A549 (cell line): ENCODE measurements at regions not wholly inside any gene's neighbourhood (a gene's known extent, or its start where the extent isn't known, plus 50 kb on each side); places are given as distances from the start of the nearest gene placed in this dataset.

Experiments used
- ATAC-seq, 2 experiments: fragments of 200-7000 bp in 1 of 2; fragments of >200 bp in 1 of 2; cut with Nextera tagmentation in 1 of 2; cut with Tn5 transposase in 1 of 2; 3 replicates each; pipeline versions ENCODE4 v1.8.0 to v1.9.1; 2018 to 2020; ENCODE audit warnings: mild to moderate bottlenecking in 1 of 2, moderate library complexity in 1 of 2
- CTCF ChIA-PET: fragments of 300-600 bp; sonication (Branson Sonifier 250); formaldehyde crosslinking; extraction: SDS; loops from one replicate; lab custom pipeline; 2021; ENCODE audit warnings: antibody characterized with exemption, inconsistent platforms; lab: Yijun Ruan, JAX
- POLR2A ChIA-PET: fragments of 350-600 bp; formaldehyde crosslinking; extraction: SDS; loops from one replicate; lab custom pipeline; 2021; ENCODE audit warnings: antibody characterized with exemption, inconsistent platforms; lab: Yijun Ruan, JAX
- DNase-seq, 2 experiments: peaks; one replicate each; pipeline versions ENCODE4 v3.0.0 to v3.0.0-alpha.2; 2011 to 2016; ENCODE audit warnings: low read depth in 1 of 2, low spot score in 1 of 2
- FAIRE-seq: peaks from 2 replicates; lab custom pipeline; 2011; peaks lifted over from hg19 to GRCh38; lab: Jason Lieb, UNC
- H3K27ac ChIP-seq, 2 experiments: fragments of >200 bp; sonication (Bioruptor Twin); formaldehyde crosslinking; 3 replicates each; pipeline ENCODE4 v1.5.1; 2016 to 2017
- H3K4me1 ChIP-seq: fragments of >200 bp; sonication (Bioruptor Twin); formaldehyde crosslinking; 3 replicates; pipeline ENCODE4 v1.6.1; 2016
- H3K4me2 ChIP-seq: fragments of >200 bp; sonication (Bioruptor Twin); formaldehyde crosslinking; 3 replicates; pipeline ENCODE4 v1.6.1; 2016
- H3K4me3 ChIP-seq: fragments of >200 bp; sonication (Bioruptor Twin); formaldehyde crosslinking; 3 replicates; pipeline ENCODE4 v1.5.1; 2016
- H3K9me3 ChIP-seq: fragments of >200 bp; sonication (Bioruptor Twin); formaldehyde crosslinking; 3 replicates; pipeline ENCODE4 v1.6.1; 2016
- BCL3 ChIP-seq: fragments of >200 bp; sonication (Bioruptor Twin); formaldehyde crosslinking; IDR thresholded peaks from 3 replicates; pipeline ENCODE4 v1.6.1; 2016
- BHLHE40 ChIP-seq: IDR thresholded peaks from 2 replicates; pipeline ENCODE4 v1.6.1; 2012; ENCODE audit warnings: low read depth, low read length, inconsistent platforms
- CBX8 ChIP-seq: fragments of 200-600 bp; sonication (generic); IDR thresholded peaks from 2 replicates; pipeline ENCODE4 v1.6.1; 2016
- CEBPB ChIP-seq, 2 experiments: fragments of >200 bp in 1 of 2; sonication (Bioruptor Twin) in 1 of 2; formaldehyde crosslinking in 1 of 2; IDR thresholded peaks; 2 replicates each; pipeline ENCODE4 v1.6.1; 2012 to 2016
- CHD2 ChIP-seq: fragments of 150-350 bp; IDR thresholded peaks from 2 replicates; pipeline ENCODE4 v1.6.1; 2014; ENCODE audit warnings: low read length; ENCODE audit not compliant: partially characterized antibody
- ELK1 ChIP-seq: fragments of 150-350 bp; IDR thresholded peaks from 2 replicates; pipeline ENCODE4 v1.6.1; 2014; ENCODE audit warnings: low read depth, mild to moderate bottlenecking, low read length
- FOSL2 ChIP-seq, 2 experiments: fragments of 450-650 bp in 1 of 2; fragments of >200 bp in 1 of 2; sonication (Bioruptor Twin) in 1 of 2; formaldehyde crosslinking; IDR thresholded peaks; 2 replicates each; pipeline versions ENCODE4 v1.5.0 to v1.6.1; 2016 to 2020; ENCODE audit warnings: mild to moderate bottlenecking in 1 of 2, moderate library complexity in 1 of 2
- GATA3 ChIP-seq: IDR thresholded peaks from 2 replicates; pipeline ENCODE4 v1.6.1; 2012; ENCODE audit warnings: borderline replicate concordance
- HEYL ChIP-seq: fragments of 250-450 bp; sonication (Bioruptor Pico); IDR thresholded peaks from 2 replicates; pipeline ENCODE4 v1.8.0; 2021; ENCODE audit warnings: mild to moderate bottlenecking, moderate library complexity
- HOXA7 ChIP-seq: fragments of 250-450 bp; sonication (Bioruptor Pico); IDR thresholded peaks from 2 replicates; pipeline ENCODE4 v1.5.0; 2020; ENCODE audit warnings: mild to moderate bottlenecking, moderate library complexity
- HOXB13 ChIP-seq: fragments of 250-450 bp; sonication (Bioruptor Pico); IDR thresholded peaks from 2 replicates; pipeline ENCODE4 v1.5.0; 2020; ENCODE audit warnings: low read depth, mild to moderate bottlenecking, moderate library complexity
- HOXB5 ChIP-seq: fragments of 250-450 bp; sonication (Bioruptor Pico); IDR thresholded peaks from 2 replicates; pipeline ENCODE4 v1.5.0; 2020; ENCODE audit warnings: mild to moderate bottlenecking, moderate library complexity
- JUNB ChIP-seq: fragments of >200 bp; sonication (Bioruptor Twin); formaldehyde crosslinking; IDR thresholded peaks from 2 replicates; pipeline ENCODE4 v1.6.1; 2016
- KDM5A ChIP-seq: fragments of 200-600 bp; sonication (generic); IDR thresholded peaks from 2 replicates; pipeline ENCODE4 v1.6.1; 2016; ENCODE audit warnings: antibody characterized with exemption, mild to moderate bottlenecking
- MAZ ChIP-seq: fragments of 150-350 bp; IDR thresholded peaks from 2 replicates; pipeline ENCODE4 v1.6.1; 2014; ENCODE audit warnings: antibody characterized with exemption, low read depth, low read length, borderline replicate concordance
- MYC ChIP-seq: IDR thresholded peaks from 2 replicates; pipeline ENCODE4 v1.6.1; 2012; ENCODE audit warnings: mild to moderate bottlenecking, inconsistent platforms, low read length, improper control_type of control experiment, borderline replicate concordance
- NFE2L2 ChIP-seq: fragments of 150-350 bp; conservative IDR thresholded peaks from 2 replicates; pipeline ENCODE4 v1.6.1; 2014; ENCODE audit warnings: low read length
- POLR2AphosphoS2 ChIP-seq: conservative IDR thresholded peaks from 2 replicates; pipeline ENCODE4 v1.6.1; 2012; ENCODE audit warnings: low read length, improper control_type of control experiment, inconsistent platforms
- RARB ChIP-seq: fragments of 250-450 bp; sonication (Bioruptor Pico); IDR thresholded peaks from 2 replicates; pipeline ENCODE4 v1.8.0; 2021; ENCODE audit warnings: mild to moderate bottlenecking, moderate library complexity
- SMC3 ChIP-seq: fragments of >200 bp; sonication (Bioruptor Twin); formaldehyde crosslinking; IDR thresholded peaks from 3 replicates; pipeline ENCODE4 v1.6.1; 2018; ENCODE audit warnings: inconsistent platforms
- TFCP2L1 ChIP-seq: fragments of 250-450 bp; sonication (Bioruptor Pico); IDR thresholded peaks from 2 replicates; pipeline ENCODE4 v1.5.0; 2021; ENCODE audit warnings: mild to moderate bottlenecking
- TP53 ChIP-seq: fragments of 250-450 bp; sonication (Bioruptor Pico); IDR thresholded peaks from 2 replicates; pipeline ENCODE4 v1.5.0; 2021; ENCODE audit warnings: mild to moderate bottlenecking, moderate library complexity
- USF2 ChIP-seq: fragments of 450-650 bp; IDR thresholded peaks from 2 replicates; pipeline ENCODE4 v1.6.1; 2014; ENCODE audit warnings: antibody characterized with exemption
- WGBS: methylation state at CpG from one replicate; pipeline ENCODE4 v1.1.6; 2017; ENCODE audit errors: missing lambda C conversion rate; 5-methylcytosine and 5-hydroxymethylcytosine counted together
- TF ChIP-seq, protein P1 (sequence below): fragments of 250-450 bp; sonication (Bioruptor Pico); IDR thresholded peaks from 2 replicates; pipeline ENCODE4 v1.5.0; 2021; ENCODE audit warnings: mild to moderate bottlenecking, moderate library complexity, borderline replicate concordance
- TF ChIP-seq, protein P2 (sequence below): fragments of 200-600 bp; sonication (generic); IDR thresholded peaks from 2 replicates; pipeline ENCODE4 v1.6.1; 2016; ENCODE audit warnings: antibody characterized with exemption, mild to moderate bottlenecking, moderate library complexity

DNA sequence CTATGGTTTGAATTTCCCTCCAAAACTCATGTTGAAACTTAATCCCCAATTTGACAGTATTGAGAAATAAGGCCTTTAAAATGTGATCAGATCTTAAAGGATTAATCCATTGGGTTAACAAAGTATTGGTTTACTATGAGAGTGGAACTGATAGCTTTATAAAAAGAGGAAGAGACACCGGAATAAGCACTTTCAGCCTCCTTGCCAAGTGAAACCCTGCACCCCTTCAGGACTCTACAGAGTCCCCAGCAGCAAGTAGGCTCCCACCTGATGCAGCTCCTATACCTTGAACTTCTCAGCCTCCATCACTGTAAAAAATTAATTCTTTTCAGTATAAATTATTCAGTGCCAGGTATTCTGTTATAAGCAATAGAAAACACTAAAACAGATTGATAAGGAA lies 348.3 kb downstream of the CGGBP1 start (continued):
- TF ChIP-seq, protein P1, sequence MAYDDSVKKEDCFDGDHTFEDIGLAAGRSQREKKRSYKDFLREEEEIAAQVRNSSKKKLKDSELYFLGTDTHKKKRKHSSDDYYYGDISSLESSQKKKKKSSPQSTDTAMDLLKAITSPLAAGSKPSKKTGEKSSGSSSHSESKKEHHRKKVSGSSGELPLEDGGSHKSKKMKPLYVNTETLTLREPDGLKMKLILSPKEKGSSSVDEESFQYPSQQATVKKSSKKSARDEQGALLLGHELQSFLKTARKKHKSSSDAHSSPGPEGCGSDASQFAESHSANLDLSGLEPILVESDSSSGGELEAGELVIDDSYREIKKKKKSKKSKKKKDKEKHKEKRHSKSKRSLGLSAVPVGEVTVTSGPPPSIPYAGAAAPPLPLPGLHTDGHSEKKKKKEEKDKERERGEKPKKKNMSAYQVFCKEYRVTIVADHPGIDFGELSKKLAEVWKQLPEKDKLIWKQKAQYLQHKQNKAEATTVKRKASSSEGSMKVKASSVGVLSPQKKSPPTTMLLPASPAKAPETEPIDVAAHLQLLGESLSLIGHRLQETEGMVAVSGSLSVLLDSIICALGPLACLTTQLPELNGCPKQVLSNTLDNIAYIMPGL (CRISPR knock-in tag), result no peak
- no peak for TF ChIP-seq HOXB13 (CRISPR knock-in tag)
- no peak for TF ChIP-seq SMC3
- TF ChIP-seq, all 56 proteins: peak for 0

DNA sequence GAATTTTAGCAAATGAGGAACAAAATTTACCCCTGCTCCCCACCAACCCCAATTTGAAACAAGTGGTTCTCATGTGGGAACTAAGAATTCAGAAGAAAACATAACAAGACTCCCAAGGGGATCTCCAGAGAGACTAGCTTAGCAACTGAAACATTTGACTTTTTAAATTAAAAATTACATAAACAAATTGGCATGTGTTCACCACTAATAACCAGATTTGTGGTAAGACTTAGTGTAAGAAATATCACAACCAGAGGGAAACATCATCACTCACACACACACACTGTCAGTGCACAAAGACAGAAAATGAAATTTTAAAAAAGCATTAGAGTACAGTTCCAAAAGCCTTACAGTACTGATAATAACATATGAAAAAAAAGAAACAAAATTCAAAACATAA lies 348.8 kb downstream of the CGGBP1 start:
- no peak for TF ChIP-seq POLR2AphosphoS2
- no peak for TF ChIP-seq CBX8
- TF ChIP-seq FOSL2 (IDR thresholded peaks at IDR 0.05), result no peak
- no peak for TF ChIP-seq FOSL2 (CRISPR knock-in tag; IDR thresholded peaks at IDR 0.05)
- no peak for TF ChIP-seq NFE2L2
- TF ChIP-seq, protein P2, sequence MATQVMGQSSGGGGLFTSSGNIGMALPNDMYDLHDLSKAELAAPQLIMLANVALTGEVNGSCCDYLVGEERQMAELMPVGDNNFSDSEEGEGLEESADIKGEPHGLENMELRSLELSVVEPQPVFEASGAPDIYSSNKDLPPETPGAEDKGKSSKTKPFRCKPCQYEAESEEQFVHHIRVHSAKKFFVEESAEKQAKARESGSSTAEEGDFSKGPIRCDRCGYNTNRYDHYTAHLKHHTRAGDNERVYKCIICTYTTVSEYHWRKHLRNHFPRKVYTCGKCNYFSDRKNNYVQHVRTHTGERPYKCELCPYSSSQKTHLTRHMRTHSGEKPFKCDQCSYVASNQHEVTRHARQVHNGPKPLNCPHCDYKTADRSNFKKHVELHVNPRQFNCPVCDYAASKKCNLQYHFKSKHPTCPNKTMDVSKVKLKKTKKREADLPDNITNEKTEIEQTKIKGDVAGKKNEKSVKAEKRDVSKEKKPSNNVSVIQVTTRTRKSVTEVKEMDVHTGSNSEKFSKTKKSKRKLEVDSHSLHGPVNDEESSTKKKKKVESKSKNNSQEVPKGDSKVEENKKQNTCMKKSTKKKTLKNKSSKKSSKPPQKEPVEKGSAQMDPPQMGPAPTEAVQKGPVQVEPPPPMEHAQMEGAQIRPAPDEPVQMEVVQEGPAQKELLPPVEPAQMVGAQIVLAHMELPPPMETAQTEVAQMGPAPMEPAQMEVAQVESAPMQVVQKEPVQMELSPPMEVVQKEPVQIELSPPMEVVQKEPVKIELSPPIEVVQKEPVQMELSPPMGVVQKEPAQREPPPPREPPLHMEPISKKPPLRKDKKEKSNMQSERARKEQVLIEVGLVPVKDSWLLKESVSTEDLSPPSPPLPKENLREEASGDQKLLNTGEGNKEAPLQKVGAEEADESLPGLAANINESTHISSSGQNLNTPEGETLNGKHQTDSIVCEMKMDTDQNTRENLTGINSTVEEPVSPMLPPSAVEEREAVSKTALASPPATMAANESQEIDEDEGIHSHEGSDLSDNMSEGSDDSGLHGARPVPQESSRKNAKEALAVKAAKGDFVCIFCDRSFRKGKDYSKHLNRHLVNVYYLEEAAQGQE, result no peak
- TF ChIP-seq, protein P1 (CRISPR knock-in tag), result no peak
- TF ChIP-seq GATA3, result no peak
- TF ChIP-seq USF2, result no peak
- TF ChIP-seq, all 56 proteins: peak for 0
- no peak for DNase-seq
- H3K9me3 ChIP-seq, result no peaks in the 10 kb centered on the region; the same call in 2 of the 3 replicates
- no peak overlapping the region for H3K27ac ChIP-seq
- FAIRE-seq, result no peak
- no peaks in the 10 kb centered on the region for H3K4me1 ChIP-seq
- H3K4me3 ChIP-seq, result no peak overlapping the region
- POLR2A ChIA-PET, result no interaction called here
- CTCF ChIA-PET, result no interaction called here
- no peak overlapping the region for H3K4me2 ChIP-seq
- ATAC-seq, result no peak

DNA sequence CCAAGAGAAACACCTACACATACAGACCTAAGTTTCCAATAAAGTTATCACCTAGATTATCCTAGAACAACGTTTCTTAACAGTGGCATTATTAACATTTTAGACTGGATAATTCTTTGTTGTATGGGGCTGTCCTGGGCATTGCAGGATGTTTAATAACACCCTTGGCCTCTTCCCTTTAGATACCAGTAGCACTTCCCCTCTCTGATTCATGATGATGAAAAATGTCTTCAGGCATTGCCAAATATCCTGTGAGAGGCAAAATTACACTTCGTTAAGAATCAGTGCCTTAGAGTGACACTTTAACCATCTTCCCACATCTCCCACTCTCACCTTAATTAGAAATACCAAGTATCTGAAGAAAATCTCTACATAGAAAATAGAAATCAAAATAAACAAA lies 352.6 kb downstream of the CGGBP1 start:
- no peak overlapping the region for H3K4me2 ChIP-seq
- 5% methylated on average over 2 of the region's 2 CpGs for WGBS
- no peak overlapping the region for H3K27ac ChIP-seq
- ATAC-seq (no peak), DNase-seq (no peak), FAIRE-seq (no peak)
- H3K4me3 ChIP-seq, result no peak overlapping the region
- ChIA-PET CTCF (no interaction called here), POLR2A (no interaction called here)
- no peaks in the 10 kb centered on the region for H3K4me1 ChIP-seq
- no peaks in the 10 kb centered on the region; the same call in 2 of the 3 replicates for H3K9me3 ChIP-seq
- no peak for TF ChIP-seq CHD2
- TF ChIP-seq HEYL, result no peak
- no peak for TF ChIP-seq TP53 (CRISPR knock-in tag)
- TF ChIP-seq MAZ, result no peak
- TF ChIP-seq BCL3, result no peak
- no peak for TF ChIP-seq ELK1
- no peak for TF ChIP-seq TFCP2L1 (CRISPR knock-in tag)
- TF ChIP-seq HOXA7 (CRISPR knock-in tag), result no peak
- TF ChIP-seq MYC, result no peak
- no peak for TF ChIP-seq BHLHE40
- no peak for TF ChIP-seq JUNB
- TF ChIP-seq RARB (CRISPR knock-in tag), result no peak
- TF ChIP-seq KDM5A, result no peak
- TF ChIP-seq HOXB5 (CRISPR knock-in tag), result no peak
- TF ChIP-seq CEBPB (IDR thresholded peaks at IDR 0.05), result no peak
- no peak for TF ChIP-seq USF2
